ENCODE measurements at regions not wholly inside any gene's neighbourhood (a gene's known extent, or its start where the extent isn't known, plus 50 kb on each side); places are given as distances from the start of the nearest gene placed in this dataset.
A peak's percentile ranks its signal among the peaks of the same experiment; 100 is the strongest.

DNA sequence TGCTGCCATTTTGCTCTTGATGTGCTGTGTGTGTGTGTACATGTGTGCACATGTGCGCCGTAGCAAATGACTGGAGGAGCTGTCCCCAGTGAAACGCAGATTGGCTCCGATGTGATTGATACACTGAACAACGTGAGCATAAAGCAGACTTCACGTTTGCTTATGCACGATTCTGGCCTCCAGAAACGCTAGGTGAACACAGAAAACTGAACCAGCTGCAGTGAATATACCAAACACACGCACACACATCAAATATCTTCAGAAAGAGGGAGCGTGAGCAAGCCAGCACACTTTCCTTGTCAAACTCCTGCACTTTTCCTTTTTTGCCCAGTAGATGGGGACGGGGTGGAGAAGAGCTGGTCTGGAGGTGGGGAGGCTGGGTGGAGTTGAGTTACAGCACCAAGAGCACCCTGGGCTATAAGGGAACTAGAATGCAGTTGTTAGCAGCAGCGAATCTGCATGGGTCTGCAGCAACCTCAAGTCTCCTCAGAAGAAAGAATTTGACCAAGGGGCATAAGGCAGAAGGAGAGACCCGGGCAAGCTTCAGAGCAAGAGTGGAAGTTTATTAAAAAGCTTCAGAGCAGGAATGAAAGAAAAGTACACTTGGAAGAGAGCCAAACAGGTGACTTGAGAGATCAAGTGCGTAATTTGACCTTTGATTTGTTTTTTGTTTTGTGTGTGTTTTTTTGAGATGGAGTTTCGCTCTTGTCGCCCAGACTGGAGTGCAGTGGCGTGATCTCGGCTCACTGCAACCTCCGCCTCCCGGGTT lies 77.8 kb upstream of the CADM1 start:
- no peaks in the 10 kb centered on the region for H3K36me3 Mint-ChIP-seq
- Histone ChIP-seq H2AFZ (replicated peaks) (peak overlapping the region; percentile 89), H3K4me3 (no peak overlapping the region), H3K27ac (no peak overlapping the region), H3K79me2 (ENCODE audit: low read depth) (no peaks in the 10 kb centered on the region), H3F3A (ENCODE audit: low read depth) (peaks cover 3% of the 10 kb centered on the region), H3K4me2 (no peak overlapping the region), H3K9me3 (ENCODE audit: low read depth) (no peaks in the 10 kb centered on the region), H4K20me1 (ENCODE audit: low read depth) (no peaks in the 10 kb centered on the region), H3K4me1 (peaks cover 23% of the 10 kb centered on the region), H3K9ac (no peak overlapping the region), H3K36me3 (no peaks in the 10 kb centered on the region), H3K27me3 (no peaks in the 10 kb centered on the region)
- H3K27ac Mint-ChIP-seq: no peak overlapping the region
- peaks cover 22% of the 10 kb centered on the region for H3K4me1 Mint-ChIP-seq
- TF ChIP-seq, protein P1, sequence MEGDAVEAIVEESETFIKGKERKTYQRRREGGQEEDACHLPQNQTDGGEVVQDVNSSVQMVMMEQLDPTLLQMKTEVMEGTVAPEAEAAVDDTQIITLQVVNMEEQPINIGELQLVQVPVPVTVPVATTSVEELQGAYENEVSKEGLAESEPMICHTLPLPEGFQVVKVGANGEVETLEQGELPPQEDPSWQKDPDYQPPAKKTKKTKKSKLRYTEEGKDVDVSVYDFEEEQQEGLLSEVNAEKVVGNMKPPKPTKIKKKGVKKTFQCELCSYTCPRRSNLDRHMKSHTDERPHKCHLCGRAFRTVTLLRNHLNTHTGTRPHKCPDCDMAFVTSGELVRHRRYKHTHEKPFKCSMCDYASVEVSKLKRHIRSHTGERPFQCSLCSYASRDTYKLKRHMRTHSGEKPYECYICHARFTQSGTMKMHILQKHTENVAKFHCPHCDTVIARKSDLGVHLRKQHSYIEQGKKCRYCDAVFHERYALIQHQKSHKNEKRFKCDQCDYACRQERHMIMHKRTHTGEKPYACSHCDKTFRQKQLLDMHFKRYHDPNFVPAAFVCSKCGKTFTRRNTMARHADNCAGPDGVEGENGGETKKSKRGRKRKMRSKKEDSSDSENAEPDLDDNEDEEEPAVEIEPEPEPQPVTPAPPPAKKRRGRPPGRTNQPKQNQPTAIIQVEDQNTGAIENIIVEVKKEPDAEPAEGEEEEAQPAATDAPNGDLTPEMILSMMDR (IDR thresholded peaks at IDR 0.05): no peak
- no peak for TF ChIP-seq EZH2phosphoT487 (IDR thresholded peaks at IDR 0.05)
- TF ChIP-seq EZH2 (IDR thresholded peaks at IDR 0.05): no peak
- peak; percentile 33 for DNase-seq (ENCODE audit: low spot score)
- no peak overlapping the region for H3K4me3 Mint-ChIP-seq
- no peaks in the 10 kb centered on the region for H3K9me3 Mint-ChIP-seq
- H3K27me3 Mint-ChIP-seq (ENCODE audit: insufficient read depth, low read depth): no peaks in the 10 kb centered on the region

DNA sequence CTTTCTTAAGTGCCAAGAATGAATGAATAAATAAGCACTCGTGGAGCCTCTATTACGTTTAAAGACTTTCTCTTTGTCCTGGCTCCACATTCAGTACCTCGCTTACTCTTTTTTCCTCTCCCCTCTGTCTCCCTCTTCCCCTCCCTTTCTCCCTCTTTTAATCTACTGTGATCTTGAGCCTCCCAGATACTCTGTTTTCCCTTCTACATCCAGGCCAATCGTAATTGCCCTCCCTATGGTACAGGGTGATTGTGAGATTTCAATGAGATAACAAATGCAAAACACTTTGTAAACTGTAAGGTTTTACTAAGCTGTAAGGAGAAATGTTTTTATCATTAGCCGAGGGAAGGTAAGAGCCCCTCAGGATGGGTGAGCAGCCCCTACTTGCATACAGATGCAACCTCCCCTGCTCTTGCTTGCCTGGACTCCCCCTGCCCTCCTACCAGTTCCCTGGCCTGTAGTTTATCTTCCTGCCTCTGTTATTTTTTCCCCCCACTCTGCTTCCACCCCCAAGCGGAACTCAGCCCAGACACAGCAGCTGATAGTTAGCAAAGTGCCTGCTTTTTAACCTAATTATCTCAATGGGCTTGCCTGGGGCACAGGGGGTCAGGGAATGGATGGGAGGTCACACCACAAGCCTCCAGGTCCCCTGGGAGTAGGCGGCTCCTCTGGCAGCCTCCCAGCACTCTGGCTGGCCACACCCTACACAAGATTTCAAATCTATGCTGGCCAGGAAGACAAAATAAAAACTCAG lies 76.9 kb upstream of the CADM1 start:
- H3K4me2 ChIP-seq: peak overlapping the region; percentile 46
- no peaks in the 10 kb centered on the region for H3K27me3 Mint-ChIP-seq (ENCODE audit: insufficient read depth, low read depth)
- H3K4me3 Mint-ChIP-seq: no peak overlapping the region

DNA sequence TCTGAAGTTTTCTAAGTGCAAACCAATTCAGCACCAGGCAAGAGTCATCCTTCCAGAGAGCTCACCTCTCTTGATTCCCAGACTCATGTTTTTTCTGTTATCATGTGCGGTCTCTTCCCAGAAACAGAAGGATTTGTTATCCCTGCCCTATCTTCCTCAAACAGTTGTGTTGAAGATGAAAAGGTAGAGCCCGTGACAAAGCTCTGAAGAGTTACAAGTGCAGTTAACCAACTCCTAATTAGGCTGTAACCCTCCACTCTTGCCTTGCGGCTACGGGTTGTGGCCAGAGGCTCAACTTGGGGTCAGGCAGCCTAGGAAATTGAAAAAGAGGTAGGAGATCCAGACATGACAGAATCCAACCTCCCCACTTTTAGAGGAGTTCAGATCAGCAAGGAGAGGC lies 76.2 kb upstream of the CADM1 start:
- H3K27ac ChIP-seq: no peak overlapping the region
- no peak overlapping the region for H3K4me3 Mint-ChIP-seq

More for the DNA sequence above, 76.9 kb upstream of the CADM1 start:
- no peak for DNase-seq (ENCODE audit: low spot score)
- no peaks in the 10 kb centered on the region for H3K36me3 Mint-ChIP-seq
- peaks cover 23% of the 10 kb centered on the region for H3K4me1 ChIP-seq
- no peaks in the 10 kb centered on the region for H3K27me3 ChIP-seq
- no peak overlapping the region for H3K4me3 ChIP-seq
- peak overlapping the region; percentile 43 for H2AFZ ChIP-seq (replicated peaks)
- no peaks in the 10 kb centered on the region for H3K9me3 Mint-ChIP-seq
- no peak for TF ChIP-seq EZH2phosphoT487 (IDR thresholded peaks at IDR 0.05)
- TF ChIP-seq, protein P1 (IDR thresholded peaks at IDR 0.05): no peak
- TF ChIP-seq EZH2 (IDR thresholded peaks at IDR 0.05): no peak
- H3K36me3 ChIP-seq: no peaks in the 10 kb centered on the region
- no peak overlapping the region for H3K27ac Mint-ChIP-seq
- no peaks in the 10 kb centered on the region for H4K20me1 ChIP-seq (ENCODE audit: low read depth)
- peaks cover 23% of the 10 kb centered on the region for H3K4me1 Mint-ChIP-seq
- no peaks in the 10 kb centered on the region for H3K9me3 ChIP-seq (ENCODE audit: low read depth)
- peaks cover 3% of the 10 kb centered on the region for H3F3A ChIP-seq (ENCODE audit: low read depth)
- H3K27ac ChIP-seq: no peak overlapping the region
- H3K9ac ChIP-seq: no peak overlapping the region
- H3K79me2 ChIP-seq (ENCODE audit: low read depth): no peaks in the 10 kb centered on the region

More for the DNA sequence above, 76.2 kb upstream of the CADM1 start:
- peaks cover 3% of the 10 kb centered on the region for H3F3A ChIP-seq (ENCODE audit: low read depth)
- H3K9ac ChIP-seq: no peak overlapping the region
- H3K27ac Mint-ChIP-seq: no peak overlapping the region
- no peaks in the 10 kb centered on the region for H3K9me3 Mint-ChIP-seq
- TF ChIP-seq EZH2 (IDR thresholded peaks at IDR 0.05) (no peak), EZH2phosphoT487 (IDR thresholded peaks at IDR 0.05) (no peak)
- TF ChIP-seq, protein P1 (IDR thresholded peaks at IDR 0.05): no peak
- no peaks in the 10 kb centered on the region for H3K79me2 ChIP-seq (ENCODE audit: low read depth)
- no peaks in the 10 kb centered on the region for H3K27me3 ChIP-seq
- no peaks in the 10 kb centered on the region for H3K36me3 ChIP-seq
- no peaks in the 10 kb centered on the region for H3K27me3 Mint-ChIP-seq (ENCODE audit: insufficient read depth, low read depth)
- H4K20me1 ChIP-seq (ENCODE audit: low read depth): no peaks in the 10 kb centered on the region
- no peaks in the 10 kb centered on the region for H3K9me3 ChIP-seq (ENCODE audit: low read depth)
- H3K4me1 ChIP-seq: peaks cover 23% of the 10 kb centered on the region
- peak overlapping the region; percentile 46 for H3K4me2 ChIP-seq
- no peak for DNase-seq (ENCODE audit: low spot score)
- peaks cover 23% of the 10 kb centered on the region for H3K4me1 Mint-ChIP-seq
- H3K36me3 Mint-ChIP-seq: no peaks in the 10 kb centered on the region
- no peak overlapping the region for H3K4me3 ChIP-seq
- peak overlapping the region; percentile 43 for H2AFZ ChIP-seq (replicated peaks)
